SK-N-SH treated with all-trans-retinoic acid at 6 μM for 48 hours (cell line): ENCODE measurements at regions not wholly inside any gene's neighbourhood (a gene's known extent, or its start where the extent isn't known, plus 50 kb on each side); places are given as distances from the start of the nearest gene placed in this dataset.

ENCODE experiments used
- ATAC-seq: fragments of 200-7000 bp; cut with Tn5 transposase; 3 replicates; pipeline ENCODE4 v1.9.1; 2020; ENCODE audit warnings: mild to moderate bottlenecking, moderate library complexity
- ARNTL ChIP-seq: fragments of 450-650 bp; formaldehyde crosslinking; IDR thresholded peaks from 2 replicates; pipeline ENCODE4 v1.5.0; 2020; ENCODE audit warnings: low read depth, mild to moderate bottlenecking, moderate library complexity, borderline replicate concordance
- CREB5 ChIP-seq: fragments of 250-450 bp; sonication (Bioruptor Pico); IDR thresholded peaks from 2 replicates; pipeline ENCODE4 v1.5.1; 2020; ENCODE audit warnings: low read depth, mild to moderate bottlenecking, moderate library complexity
- CSDC2 ChIP-seq: fragments of 250-450 bp; sonication (Bioruptor Pico); IDR thresholded peaks from 2 replicates; pipeline ENCODE4 v1.5.0; 2020; ENCODE audit warnings: mild to moderate bottlenecking, moderate library complexity
- CSRNP3 ChIP-seq: fragments of 250-450 bp; sonication (Bioruptor Pico); IDR thresholded peaks from 2 replicates; pipeline ENCODE4 v1.5.1; 2021; ENCODE audit warnings: mild to moderate bottlenecking, moderate library complexity
- ESRRG ChIP-seq: fragments of 250-450 bp; sonication (Bioruptor Pico); IDR thresholded peaks from 2 replicates; pipeline ENCODE4 v1.6.1; 2021; ENCODE audit warnings: mild to moderate bottlenecking
- ISL1 ChIP-seq: fragments of 250-450 bp; sonication (Bioruptor Pico); IDR thresholded peaks from 2 replicates; pipeline ENCODE4 v2.1.2; 2022; ENCODE audit warnings: mild to moderate bottlenecking, moderate library complexity
- OSR1 ChIP-seq: fragments of 250-450 bp; sonication (Bioruptor Pico); IDR thresholded peaks from 2 replicates; pipeline ENCODE4 v1.8.0; 2022; ENCODE audit warnings: moderate library complexity, mild to moderate bottlenecking, inconsistent platforms
- PATZ1 ChIP-seq: fragments of 250-450 bp; sonication (Bioruptor Pico); IDR thresholded peaks from 2 replicates; pipeline ENCODE4 v1.8.0; 2020; ENCODE audit warnings: mild to moderate bottlenecking, moderate library complexity, borderline replicate concordance
- POU6F1 ChIP-seq: fragments of 250-450 bp; sonication (Bioruptor Pico); IDR thresholded peaks from 2 replicates; pipeline ENCODE4 v1.8.0; 2021; ENCODE audit warnings: low read depth, mild to moderate bottlenecking, moderate library complexity, borderline replicate concordance
- PPARA ChIP-seq: fragments of 250-450 bp; sonication (Bioruptor Pico); IDR thresholded peaks from 2 replicates; pipeline ENCODE4 v1.5.0; 2020; ENCODE audit warnings: mild to moderate bottlenecking, borderline replicate concordance
- TOX ChIP-seq: fragments of 250-450 bp; sonication (Bioruptor Pico); IDR thresholded peaks from 2 replicates; pipeline ENCODE4 v1.8.0; 2021; ENCODE audit warnings: mild to moderate bottlenecking, moderate library complexity, borderline replicate concordance
- TSHZ2 ChIP-seq: fragments of 250-450 bp; sonication (Bioruptor Pico); IDR thresholded peaks from 2 replicates; pipeline ENCODE4 v1.5.0; 2020; ENCODE audit warnings: mild to moderate bottlenecking, moderate library complexity
- ZC3H10 ChIP-seq: fragments of 250-450 bp; sonication (Bioruptor Pico); IDR thresholded peaks from 2 replicates; pipeline ENCODE4 v1.5.1; 2021; ENCODE audit warnings: mild to moderate bottlenecking, moderate library complexity
- ZFP3 ChIP-seq: fragments of 250-450 bp; sonication (Bioruptor Pico); IDR thresholded peaks from 2 replicates; pipeline ENCODE4 v1.5.0; 2020; ENCODE audit warnings: mild to moderate bottlenecking, moderate library complexity
- ZFP30 ChIP-seq: fragments of 450-650 bp; formaldehyde crosslinking; IDR thresholded peaks from 2 replicates; pipeline ENCODE4 v1.5.0; 2022; ENCODE audit warnings: mild to moderate bottlenecking, moderate library complexity
- ZNF565 ChIP-seq: fragments of 450-650 bp; formaldehyde crosslinking; conservative IDR thresholded peaks from 2 replicates; pipeline ENCODE4 v1.5.0; 2020; ENCODE audit warnings: low read depth, mild to moderate bottlenecking, moderate library complexity
- ZNF8 ChIP-seq: fragments of 450-650 bp; formaldehyde crosslinking; IDR thresholded peaks from 2 replicates; pipeline ENCODE4 v1.5.0; 2020; ENCODE audit warnings: mild to moderate bottlenecking, moderate library complexity

GRCh38 chr2:8365331-8365910 is 316.4 kb upstream of the ID2 start:
- TF ChIP-seq CSDC2 (no peak), ZFP3 (no peak), ZC3H10 (CRISPR knock-in tag) (no peak), OSR1 (no peak), ESRRG (CRISPR knock-in tag) (no peak), CSRNP3 (CRISPR knock-in tag) (no peak), TOX (CRISPR knock-in tag) (no peak), ZFP30 (CRISPR knock-in tag) (no peak), POU6F1 (CRISPR knock-in tag) (no peak), PPARA (CRISPR knock-in tag) (no peak), PATZ1 (CRISPR knock-in tag) (no peak), TSHZ2 (CRISPR knock-in tag) (no peak)
- ATAC-seq = no peak

- TF ChIP-seq TOX (CRISPR knock-in tag) (no peak), ARNTL (CRISPR knock-in tag) (no peak), CSDC2 (no peak), OSR1 (no peak), ISL1 (CRISPR knock-in tag) (no peak), ZNF565 (CRISPR knock-in tag) (no peak), ZNF8 (CRISPR knock-in tag) (no peak), TSHZ2 (CRISPR knock-in tag) (no peak), CREB5 (CRISPR knock-in tag) (no peak), POU6F1 (CRISPR knock-in tag) (no peak), ESRRG (CRISPR knock-in tag) (no peak), ZC3H10 (CRISPR knock-in tag) (no peak), PATZ1 (CRISPR knock-in tag) (no peak)
- no peak for ATAC-seq
These were observed 314.0 kb upstream of the ID2 start for GRCh38 chr2:8367833-8368232.
